H7 (cell line): ENCODE measurements at regions not wholly inside any gene's neighbourhood (a gene's known extent, or its start where the extent isn't known, plus 50 kb on each side); places are given as distances from the start of the nearest gene placed in this dataset.

Source experiments
- DNase-seq: peaks from one replicate; pipeline ENCODE4 v3.0.0; 2012
- H3K27me3 ChIP-seq: 2 replicates; pipeline ENCODE4 v1.6.0; 2011; ENCODE audit warnings: mild to moderate bottlenecking, low read length; ENCODE audit not compliant: control insufficient read depth, insufficient read depth
- H3K36me3 ChIP-seq: replicated peaks from 2 replicates; pipeline ENCODE4 v1.5.1; 2011; ENCODE audit warnings: low read length; ENCODE audit not compliant: control insufficient read depth, insufficient read depth
- H3K4me3 ChIP-seq: 2 replicates; pipeline ENCODE4 v1.5.1; 2011; ENCODE audit warnings: low read depth, mild to moderate bottlenecking, control low read depth, low read length, moderate library complexity; ENCODE audit not compliant: insufficient read depth

GRCh38 chr13:63081400-63082014, 1665.9 kb upstream of the PCDH20 start:
- no peak for DNase-seq
- Histone ChIP-seq H3K27me3 (no peaks in the 10 kb centered on the region), H3K4me3 (no peak overlapping the region), H3K36me3 (no peaks in the 10 kb centered on the region)

GRCh38 chr13:63075126-63075525, 1659.5 kb upstream of the PCDH20 start:
- Histone ChIP-seq H3K36me3 (no peaks in the 10 kb centered on the region), H3K4me3 (no peak overlapping the region), H3K27me3 (no peaks in the 10 kb centered on the region)
- no peak for DNase-seq

- no peak for DNase-seq
- H3K36me3 ChIP-seq = no peaks in the 10 kb centered on the region
- H3K27me3 ChIP-seq = no peaks in the 10 kb centered on the region
- H3K4me3 ChIP-seq = no peak overlapping the region
Measured at GRCh38 chr13:63050287-63050686, 1634.6 kb upstream of the PCDH20 start.

- Histone ChIP-seq H3K36me3 (no peaks in the 10 kb centered on the region), H3K27me3 (no peaks in the 10 kb centered on the region), H3K4me3 (no peak overlapping the region)
- no peak for DNase-seq
Measured at GRCh38 chr13:63048653-63049052, 1633.0 kb upstream of the PCDH20 start.

- H3K36me3 ChIP-seq = no peaks in the 10 kb centered on the region
- H3K27me3 ChIP-seq = no peaks in the 10 kb centered on the region
- DNase-seq = no peak
- H3K4me3 ChIP-seq = no peak overlapping the region
Measured at GRCh38 chr13:63044589-63045313, 1629.1 kb upstream of the PCDH20 start.

- no peaks in the 10 kb centered on the region for H3K36me3 ChIP-seq
- no peak overlapping the region for H3K4me3 ChIP-seq
- no peak for DNase-seq
Measured at GRCh38 chr13:63042686-63043085, 1627.0 kb upstream of the PCDH20 start.

GRCh38 chr13:63041640-63042414, 1626.2 kb upstream of the PCDH20 start:
- H3K27me3 ChIP-seq = no peaks in the 10 kb centered on the region
- DNase-seq = no peak
- H3K36me3 ChIP-seq = no peaks in the 10 kb centered on the region
- H3K4me3 ChIP-seq = no peak overlapping the region

More at GRCh38 chr13:63042686-63043085, 1627.0 kb upstream of the PCDH20 start:
- H3K27me3 ChIP-seq = no peaks in the 10 kb centered on the region

- H3K4me3 ChIP-seq = no peak overlapping the region
- no peaks in the 10 kb centered on the region for H3K27me3 ChIP-seq
- H3K36me3 ChIP-seq = no peaks in the 10 kb centered on the region
- DNase-seq = no peak
Measured at GRCh38 chr13:63026285-63026797, 1610.7 kb upstream of the PCDH20 start.

GRCh38 chr13:63025741-63026140, 1610.1 kb upstream of the PCDH20 start:
- Histone ChIP-seq H3K4me3 (no peak overlapping the region), H3K36me3 (no peaks in the 10 kb centered on the region), H3K27me3 (no peaks in the 10 kb centered on the region)
- no peak for DNase-seq

GRCh38 chr13:63024458-63024857, 1608.8 kb upstream of the PCDH20 start:
- no peak for DNase-seq
- Histone ChIP-seq H3K4me3 (no peak overlapping the region), H3K36me3 (no peaks in the 10 kb centered on the region), H3K27me3 (no peaks in the 10 kb centered on the region)

GRCh38 chr13:63011996-63012395, 1596.3 kb upstream of the PCDH20 start:
- H3K27me3 ChIP-seq = no peaks in the 10 kb centered on the region
- DNase-seq = no peak
- H3K36me3 ChIP-seq = no peaks in the 10 kb centered on the region
- no peak overlapping the region for H3K4me3 ChIP-seq

GRCh38 chr13:63010072-63010658, 1594.5 kb upstream of the PCDH20 start:
- H3K27me3 ChIP-seq = no peaks in the 10 kb centered on the region
- DNase-seq = no peak
- H3K4me3 ChIP-seq = no peak overlapping the region
- no peaks in the 10 kb centered on the region for H3K36me3 ChIP-seq

- Histone ChIP-seq H3K4me3 (no peak overlapping the region), H3K36me3 (no peaks in the 10 kb centered on the region), H3K27me3 (no peaks in the 10 kb centered on the region)
- DNase-seq = no peak
Measured at GRCh38 chr13:63005625-63006024, 1590.0 kb upstream of the PCDH20 start.

GRCh38 chr13:62997696-62998095, 1582.0 kb upstream of the PCDH20 start:
- Histone ChIP-seq H3K4me3 (no peak overlapping the region), H3K27me3 (no peaks in the 10 kb centered on the region), H3K36me3 (no peaks in the 10 kb centered on the region)
- DNase-seq = no peak
